HUES64 (cell line): ENCODE measurements at regions not wholly inside any gene's neighbourhood (a gene's known extent, or its start where the extent isn't known, plus 50 kb on each side); places are given as distances from the start of the nearest gene placed in this dataset.

Experiments
- H3K27ac ChIP-seq: 2 replicates; pipeline ENCODE4 v1.7.0; 2013; ENCODE audit warnings: low read depth, low read length, inconsistent platforms
- H3K27me3 ChIP-seq: 2 replicates; pipeline ENCODE4 v1.6.1; 2013; ENCODE audit warnings: mild to moderate bottlenecking, low read length; ENCODE audit not compliant: insufficient read depth
- H3K36me3 ChIP-seq: 2 replicates; pipeline ENCODE4 v1.6.1; 2013; ENCODE audit warnings: mild to moderate bottlenecking, low read length; ENCODE audit not compliant: insufficient read depth
- H3K4me1 ChIP-seq: 2 replicates; pipeline ENCODE4 v1.6.1; 2013; ENCODE audit warnings: mild to moderate bottlenecking, low read length, moderate library complexity; ENCODE audit not compliant: insufficient read depth
- H3K4me3 ChIP-seq: 2 replicates; pipeline ENCODE4 v1.5.1; 2013; ENCODE audit warnings: mild to moderate bottlenecking, low read length, moderate library complexity
- H3K9ac ChIP-seq: 2 replicates; pipeline ENCODE4 v1.6.1; 2013; ENCODE audit warnings: mild to moderate bottlenecking, low read depth, low read length
- H3K9me3 ChIP-seq: 2 replicates; pipeline ENCODE4 v1.6.1; 2013; ENCODE audit warnings: low read depth, low read length; ENCODE audit not compliant: insufficient read depth
- WGBS: fragments of 150-250, 120-280 bp; methylation state at CpG from one replicate; pipeline ENCODE4 v1.1.7; 2013; ENCODE audit warnings: missing lambda C conversion rate; 5-methylcytosine and 5-hydroxymethylcytosine counted together

DNA sequence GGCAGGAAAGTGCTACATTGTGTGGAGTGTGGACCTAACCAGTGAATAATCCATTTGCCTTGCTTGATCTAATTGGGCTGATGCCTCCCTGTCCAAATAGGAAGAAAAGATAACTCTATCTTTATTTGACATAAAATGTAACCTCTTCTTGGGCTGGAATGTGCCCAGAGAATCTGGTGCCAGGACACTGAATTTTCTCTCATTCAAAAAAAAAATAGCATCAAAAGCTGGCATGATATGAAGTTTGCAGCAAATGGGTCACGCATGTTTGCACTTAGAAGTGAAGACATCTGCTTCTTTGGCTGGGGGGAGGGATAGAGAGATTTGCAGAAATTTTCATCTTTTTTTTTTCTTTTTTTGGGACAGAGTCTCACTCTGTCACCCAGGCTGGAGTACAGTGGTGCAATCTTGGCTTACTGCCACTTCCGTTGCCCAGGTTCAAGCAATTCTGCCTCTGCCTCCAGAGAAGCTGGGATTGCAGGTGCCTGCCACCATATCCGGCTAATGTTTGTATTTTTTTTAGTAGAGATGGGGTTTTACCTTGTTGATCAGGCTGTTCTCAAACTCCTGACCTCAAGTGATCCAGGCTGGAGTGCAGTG is 478.2 kb upstream of the EEF2KMT start:
- no peaks in the 10 kb centered on the region for H3K4me1 ChIP-seq
- no peak overlapping the region for H3K4me3 ChIP-seq
- H3K9me3 ChIP-seq: no peaks in the 10 kb centered on the region
- WGBS: 93% methylated on average over 3 of the region's 3 CpGs
- H3K27ac ChIP-seq: no peak overlapping the region
- no peaks in the 10 kb centered on the region for H3K27me3 ChIP-seq
- no peak overlapping the region for H3K9ac ChIP-seq
- no peaks in the 10 kb centered on the region for H3K36me3 ChIP-seq

DNA sequence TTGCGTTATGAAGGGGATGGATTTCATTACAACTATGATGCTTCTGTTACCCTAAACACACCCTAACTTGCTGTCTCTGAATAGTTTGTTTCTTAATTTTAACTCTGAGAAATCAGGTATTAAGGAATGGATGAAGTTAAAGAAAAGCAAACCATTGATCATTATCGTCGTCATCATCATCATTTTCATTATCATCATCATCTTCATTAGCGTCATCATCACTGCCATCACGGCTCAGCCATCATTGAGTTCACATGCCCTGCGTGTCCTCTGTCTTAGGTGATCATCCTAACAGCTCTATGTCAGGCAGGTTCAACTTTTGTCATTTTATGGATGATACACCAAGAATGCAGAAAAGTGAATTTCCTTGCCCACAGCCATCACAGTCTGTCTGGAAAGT is 477.5 kb upstream of the EEF2KMT start:
- Histone ChIP-seq H3K27me3 (no peaks in the 10 kb centered on the region), H3K36me3 (no peaks in the 10 kb centered on the region), H3K9ac (no peak overlapping the region), H3K4me1 (no peaks in the 10 kb centered on the region), H3K9me3 (no peaks in the 10 kb centered on the region), H3K4me3 (no peak overlapping the region), H3K27ac (no peak overlapping the region)
- 90% methylated on average over 6 of the region's 6 CpGs for WGBS

DNA sequence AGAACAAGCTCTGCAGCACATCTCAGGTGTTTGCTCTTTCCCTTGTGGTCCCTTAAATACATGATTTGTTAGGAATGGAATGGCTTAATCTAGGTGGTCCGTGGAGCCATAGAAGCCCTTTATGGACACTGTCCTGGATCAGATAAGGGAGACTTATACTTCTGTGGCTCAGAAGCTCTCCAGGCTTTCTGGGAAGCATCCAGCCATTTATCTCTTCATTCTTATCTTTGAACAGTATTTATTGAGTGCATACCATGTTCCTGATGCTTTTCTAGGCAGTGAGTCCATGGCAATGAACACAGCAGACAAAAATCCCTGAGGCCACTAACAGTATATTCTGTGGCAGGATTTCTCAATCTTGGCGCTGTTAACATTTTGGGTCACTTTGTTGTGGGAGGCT is 474.5 kb upstream of the EEF2KMT start:
- Histone ChIP-seq H3K36me3 (no peaks in the 10 kb centered on the region), H3K27ac (no peak overlapping the region), H3K9ac (no peak overlapping the region), H3K4me3 (no peak overlapping the region), H3K27me3 (no peaks in the 10 kb centered on the region), H3K4me1 (no peaks in the 10 kb centered on the region), H3K9me3 (no peaks in the 10 kb centered on the region)
- 96% methylated on average over 2 of the region's 2 CpGs for WGBS

DNA sequence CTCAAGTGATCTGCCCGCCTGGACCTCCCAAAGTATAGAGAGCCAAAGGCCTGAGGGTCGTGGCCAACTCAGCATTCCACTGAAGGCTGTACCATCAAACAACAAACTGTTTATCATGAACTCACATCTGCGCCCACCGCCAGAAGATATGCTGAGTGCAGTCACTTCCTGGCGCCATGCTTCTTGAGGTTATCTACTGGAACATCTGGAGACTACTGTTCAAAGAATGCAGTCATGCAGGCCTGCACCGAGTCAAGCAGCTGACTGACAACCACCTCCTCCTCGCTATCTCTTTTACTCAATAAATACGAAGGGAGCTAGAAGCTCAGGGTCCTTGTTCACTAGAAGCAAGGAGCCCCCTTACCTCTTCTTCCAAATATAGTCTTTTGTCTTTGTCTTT is 473.9 kb upstream of the EEF2KMT start:
- no peak overlapping the region for H3K4me3 ChIP-seq

DNA sequence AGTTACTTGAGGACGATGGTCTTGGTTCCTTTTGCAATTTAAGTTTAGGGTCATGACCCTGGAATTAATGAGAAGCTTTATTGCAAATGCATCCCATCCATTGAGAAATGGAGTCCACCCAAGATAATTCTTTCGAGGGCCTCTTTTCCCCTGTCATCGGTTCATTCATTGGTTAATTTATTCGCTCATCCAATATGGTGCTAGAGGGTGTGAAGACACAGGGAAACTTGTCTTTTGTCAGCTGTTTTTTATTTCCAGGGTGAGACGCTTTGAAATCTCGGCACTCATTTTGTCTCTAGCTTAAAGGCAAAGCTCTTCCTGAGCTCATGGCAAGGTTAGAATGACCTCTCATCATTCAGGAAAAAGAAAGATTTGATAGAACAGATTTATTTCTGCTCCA is 464.2 kb upstream of the EEF2KMT start:
- Histone ChIP-seq H3K4me3 (no peak overlapping the region), H3K9me3 (no peaks in the 10 kb centered on the region), H3K9ac (no peak overlapping the region), H3K27ac (no peak overlapping the region), H3K4me1 (no peaks in the 10 kb centered on the region), H3K27me3 (no peaks in the 10 kb centered on the region), H3K36me3 (no peaks in the 10 kb centered on the region)
- 94% methylated on average over 6 of the region's 6 CpGs for WGBS

More for the DNA sequence above, 473.9 kb upstream of the EEF2KMT start:
- H3K9ac ChIP-seq: no peak overlapping the region
- WGBS: 95% methylated on average over 8 of the region's 8 CpGs
- no peaks in the 10 kb centered on the region for H3K27me3 ChIP-seq
- H3K4me1 ChIP-seq: no peaks in the 10 kb centered on the region
- H3K9me3 ChIP-seq: no peaks in the 10 kb centered on the region
- H3K36me3 ChIP-seq: no peaks in the 10 kb centered on the region
- H3K27ac ChIP-seq: no peak overlapping the region

DNA sequence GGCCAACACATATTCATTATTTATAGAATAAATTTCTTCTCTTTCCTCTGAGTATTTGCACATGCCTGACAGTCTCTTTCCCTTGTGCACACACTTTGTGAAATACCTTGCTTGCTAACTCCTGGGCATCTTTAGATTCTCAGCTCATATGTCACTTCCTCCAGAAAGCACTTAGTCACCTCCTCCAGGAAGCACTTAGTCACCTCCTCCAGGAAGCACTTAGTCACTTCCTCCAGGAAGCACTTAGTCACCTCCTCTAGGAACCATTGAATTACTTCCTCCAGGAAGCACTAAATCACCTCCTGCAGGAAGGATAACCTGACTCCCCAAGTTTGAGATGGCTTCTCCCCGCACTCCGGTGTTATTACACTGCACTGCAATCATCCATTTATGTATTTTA is 462.5 kb upstream of the EEF2KMT start:
- Histone ChIP-seq H3K36me3 (no peaks in the 10 kb centered on the region), H3K4me1 (no peaks in the 10 kb centered on the region), H3K4me3 (no peak overlapping the region), H3K27ac (no peak overlapping the region), H3K9me3 (no peaks in the 10 kb centered on the region), H3K9ac (no peak overlapping the region), H3K27me3 (no peaks in the 10 kb centered on the region)
- 100% methylated on average over 1 of the region's 2 CpGs for WGBS

DNA sequence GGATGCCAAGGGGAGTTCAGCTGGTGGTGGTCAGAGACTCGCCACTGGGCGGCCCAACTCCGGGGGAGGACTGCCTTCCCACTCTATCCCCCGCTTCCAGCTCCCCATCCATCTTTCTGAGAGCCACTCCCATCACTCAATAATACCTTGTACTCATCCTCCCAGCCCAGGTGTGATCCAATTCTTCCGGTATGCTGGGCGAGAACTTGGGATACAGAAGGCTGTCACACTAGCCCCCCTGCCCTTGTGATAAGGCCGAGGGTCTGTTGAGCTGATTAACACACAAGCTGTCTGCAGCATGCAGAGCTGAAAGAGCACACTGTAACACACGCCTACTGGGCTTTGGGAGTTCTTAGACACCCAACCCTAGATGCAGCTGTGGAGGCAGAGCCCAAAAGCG is 460.4 kb upstream of the EEF2KMT start:
- no peaks in the 10 kb centered on the region for H3K36me3 ChIP-seq
- H3K4me1 ChIP-seq: no peaks in the 10 kb centered on the region
- no peaks in the 10 kb centered on the region for H3K27me3 ChIP-seq
- no peak overlapping the region for H3K9ac ChIP-seq
- no peak overlapping the region for H3K4me3 ChIP-seq
- WGBS: 79% methylated on average over 9 of the region's 9 CpGs
- no peak overlapping the region for H3K27ac ChIP-seq
- H3K9me3 ChIP-seq: no peaks in the 10 kb centered on the region

DNA sequence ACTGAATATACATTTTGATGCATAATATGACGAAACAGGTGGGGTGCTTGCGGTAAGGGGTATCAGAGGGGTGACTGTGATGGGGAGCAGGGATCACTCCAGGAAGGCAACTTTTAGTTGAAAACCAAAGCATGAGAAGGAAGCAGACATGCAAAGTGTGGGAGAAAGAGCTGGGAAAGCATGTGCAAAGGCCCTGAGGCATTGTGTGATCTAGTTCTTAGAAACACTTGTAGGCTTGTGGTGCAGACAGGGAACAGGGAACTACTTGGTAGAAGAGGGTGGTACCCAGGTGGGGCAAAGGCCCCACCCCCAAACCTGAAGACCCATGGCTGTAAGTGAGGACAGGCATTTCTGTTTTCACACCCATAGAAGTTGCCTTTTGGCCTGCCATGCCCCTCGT is 459.9 kb upstream of the EEF2KMT start:
- 94% methylated on average over 3 of the region's 3 CpGs for WGBS
- Histone ChIP-seq H3K4me1 (no peaks in the 10 kb centered on the region), H3K9me3 (no peaks in the 10 kb centered on the region; the same call in 1 of the 2 replicates), H3K27me3 (no peaks in the 10 kb centered on the region), H3K4me3 (no peak overlapping the region), H3K9ac (no peak overlapping the region), H3K27ac (no peak overlapping the region), H3K36me3 (no peaks in the 10 kb centered on the region)

DNA sequence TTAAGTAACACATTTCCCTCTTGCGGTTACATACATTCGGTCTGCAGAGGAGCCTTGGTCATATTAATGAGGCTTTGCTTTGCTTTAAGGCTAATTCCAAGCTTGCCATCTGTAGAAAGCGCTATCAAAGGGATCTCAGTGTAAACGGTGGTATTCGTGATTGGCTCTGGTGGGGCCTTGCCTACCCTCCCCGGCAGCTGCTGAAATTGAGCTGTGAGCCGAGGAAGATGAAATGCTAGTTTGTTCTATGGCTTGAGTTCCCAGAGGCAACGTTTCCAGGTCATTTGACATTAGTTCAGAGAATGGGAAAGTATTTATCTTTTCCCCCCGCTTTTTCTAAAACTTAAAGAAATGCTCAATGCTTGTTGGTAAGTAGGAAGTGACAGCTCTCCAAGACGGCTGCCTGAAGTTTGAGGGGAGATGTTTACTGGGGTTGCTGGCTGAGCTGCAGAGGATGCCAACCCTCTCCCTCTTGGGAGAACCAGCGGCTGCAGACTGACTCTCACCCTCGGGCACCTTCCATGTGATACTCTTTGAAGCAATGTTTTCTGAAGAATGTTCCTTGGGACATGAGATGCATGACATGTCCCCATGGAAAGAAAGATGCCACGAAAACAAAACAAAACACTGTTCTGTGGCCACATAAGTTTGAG is 458.7 kb upstream of the EEF2KMT start:
- WGBS: 88% methylated on average over 13 of the region's 13 CpGs
- no peak overlapping the region for H3K4me3 ChIP-seq
- H3K4me1 ChIP-seq: no peaks in the 10 kb centered on the region
- H3K27ac ChIP-seq: no peak overlapping the region
- H3K27me3 ChIP-seq: no peaks in the 10 kb centered on the region
- no peaks in the 10 kb centered on the region; the same call in 1 of the 2 replicates for H3K9me3 ChIP-seq
- no peak overlapping the region for H3K9ac ChIP-seq
- no peaks in the 10 kb centered on the region for H3K36me3 ChIP-seq

DNA sequence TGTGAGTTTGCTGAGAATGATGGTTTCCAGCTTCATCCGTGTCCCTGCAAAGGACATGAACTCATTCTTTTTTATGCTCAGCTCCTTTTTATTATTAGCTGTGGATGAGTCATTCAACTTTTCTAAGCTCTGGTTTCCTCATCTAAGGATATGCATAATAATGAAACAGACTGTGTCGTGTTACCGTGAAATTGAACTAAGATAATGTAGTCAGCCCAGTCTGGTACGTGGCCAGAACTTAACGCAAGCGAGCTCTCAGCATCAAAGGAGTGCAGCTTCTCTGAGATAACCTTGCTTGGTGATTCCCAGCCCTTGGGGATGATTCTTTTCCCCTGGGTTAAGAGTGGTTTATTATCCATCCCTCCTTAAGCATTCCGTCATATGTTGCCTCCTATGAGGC is 454.3 kb upstream of the EEF2KMT start:
- Histone ChIP-seq H3K9me3 (peaks cover 2% of the 10 kb centered on the region; the same call in 1 of the 2 replicates), H3K9ac (no peak overlapping the region), H3K27ac (no peak overlapping the region), H3K4me3 (no peak overlapping the region), H3K4me1 (no peaks in the 10 kb centered on the region), H3K36me3 (no peaks in the 10 kb centered on the region), H3K27me3 (no peaks in the 10 kb centered on the region)
- 79% methylated on average over 6 of the region's 7 CpGs for WGBS

DNA sequence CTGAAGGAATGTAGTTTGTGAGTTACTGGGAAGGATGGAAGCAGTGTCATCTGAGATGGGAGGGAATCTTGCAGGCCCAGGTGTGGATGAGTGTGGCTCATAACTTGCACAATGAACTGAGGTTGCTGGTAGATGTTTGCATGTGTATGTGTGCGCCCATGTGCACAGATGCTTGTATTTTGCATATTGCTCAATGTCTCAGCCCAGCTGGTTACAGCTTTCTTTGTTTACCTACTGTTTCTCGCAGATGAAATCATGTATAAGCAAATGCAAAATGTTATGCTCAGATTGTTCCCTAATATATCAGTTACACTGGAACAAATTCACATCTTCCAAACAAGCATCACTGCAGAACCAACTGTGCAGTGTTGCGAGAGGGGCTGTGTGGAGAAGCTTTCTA is 452.2 kb upstream of the EEF2KMT start:
- Histone ChIP-seq H3K27me3 (no peaks in the 10 kb centered on the region), H3K36me3 (no peaks in the 10 kb centered on the region), H3K9ac (no peak overlapping the region), H3K27ac (no peak overlapping the region), H3K4me1 (no peaks in the 10 kb centered on the region), H3K9me3 (peaks cover 2% of the 10 kb centered on the region; the same call in 1 of the 2 replicates), H3K4me3 (no peak overlapping the region)
- 92% methylated on average over 3 of the region's 3 CpGs for WGBS
